HCT116 (cell line): ENCODE measurements at regions not wholly inside any gene's neighbourhood (a gene's known extent, or its start where the extent isn't known, plus 50 kb on each side); places are given as distances from the start of the nearest gene placed in this dataset.

ENCODE experiments used
- ATAC-seq: fragments of 200-7000 bp; cut with Tn5 transposase; 2 replicates; pipeline ENCODE4 v1.9.1; 2020; ENCODE audit warnings: mild to moderate bottlenecking, moderate library complexity
- BruUV-seq: library from RNA; stranded (reverse); fragments of 400-500 nt; replicated peaks from 2 replicates; lab custom pipeline; 2021; lab: Mats Ljungman, UMichigan
- CTCF ChIA-PET: fragments of 300-600 bp; sonication (Branson Sonifier 250); formaldehyde crosslinking; loops from one replicate; lab custom pipeline; 2021; ENCODE audit warnings: antibody characterized with exemption; lab: Charles Lee
- POLR2A ChIA-PET: fragments of 300-600, 350-600 bp; sonication (Branson Sonifier 250); formaldehyde crosslinking; loops from one replicate; lab custom pipeline; 2021; ENCODE audit warnings: antibody characterized with exemption; lab: Charles Lee
- RAD21 ChIA-PET, 2 experiments: fragments of 300-600 bp; sonication (Branson Sonifier 250); formaldehyde crosslinking; loops; one replicate each; lab custom pipeline; 2023; ENCODE audit warnings: low total read pairs in 2 of 2; ENCODE audit not compliant: uncharacterized antibody in 2 of 2, unreplicated experiment in 2 of 2, low non-redundant PET in 1 of 2; lab: Charles Lee
- DNase-seq: peaks from one replicate; pipeline ENCODE4 v3.0.0-alpha.2; 2010; ENCODE audit warnings: low read depth, low spot score
- H2AFZ ChIP-seq: fragments of 200-600 bp; shearing (Covaris generic), sonication (generic); 2 replicates; pipeline ENCODE4 v1.6.1; 2017; ENCODE audit warnings: low read depth, mixed run types, mixed read lengths, antibody characterized with exemption, low read length; ENCODE audit not compliant: poor library complexity, severe bottlenecking
- H3K27ac ChIP-seq: 2 replicates; pipeline ENCODE4 v1.5.1; 2012; ENCODE audit warnings: low read depth, low read length
- H3K27me3 ChIP-seq: fragments of 200-600 bp; sonication (generic); 2 replicates; pipeline ENCODE4 v1.6.1; 2016; ENCODE audit warnings: mixed run types, low read length, mixed read lengths; ENCODE audit not compliant: insufficient read depth
- H3K36me3 ChIP-seq, 2 experiments: fragments of 200-500 bp in 1 of 2; fragments of 200-600 bp in 1 of 2; sonication (Bioruptor generic) in 1 of 2; sonication (generic) in 1 of 2; 2 replicates each; pipeline versions ENCODE4 v1.5.1 to v1.6.1; 2014 to 2016; ENCODE audit warnings: low read length in 2 of 2, inconsistent platforms in 1 of 2, mixed read lengths in 1 of 2, mixed run types in 1 of 2; ENCODE audit not compliant: insufficient read depth in 2 of 2, control insufficient read depth in 1 of 2
- H3K4me1 ChIP-seq, 2 experiments: fragments of 200-600 bp in 1 of 2; sonication (generic) in 1 of 2; 2 replicates each; pipeline versions ENCODE4 v1.5.1 to v1.6.1; 2012 to 2017; ENCODE audit warnings: low read length in 2 of 2, inconsistent platforms in 1 of 2, mild to moderate bottlenecking in 1 of 2, mixed read lengths in 1 of 2, mixed run types in 1 of 2, moderate library complexity in 1 of 2; ENCODE audit not compliant: insufficient read depth in 2 of 2, control insufficient read depth in 1 of 2
- H3K4me2 ChIP-seq: fragments of 200-600 bp; sonication (generic); 2 replicates; pipeline ENCODE4 v1.6.1; 2017; ENCODE audit warnings: mixed run types, low read length, mixed read lengths
- H3K4me3 ChIP-seq, 2 experiments: fragments of 200-600 bp in 1 of 2; sonication (generic) in 1 of 2; replicated peaks in 1 of 2; 2 replicates each; pipeline ENCODE4 v1.5.1; 2011 to 2016; ENCODE audit warnings: low read length in 2 of 2, control low read depth in 1 of 2, low read depth in 1 of 2, mild to moderate bottlenecking in 1 of 2, mixed read lengths in 1 of 2, mixed run types in 1 of 2
- H3K79me2 ChIP-seq: fragments of 200-600 bp; sonication (generic); 2 replicates; pipeline ENCODE4 v1.6.1; 2017; ENCODE audit warnings: mild to moderate bottlenecking, mixed run types, low read length, moderate library complexity, mixed read lengths; ENCODE audit not compliant: insufficient read depth
- H3K9ac ChIP-seq: fragments of 200-600 bp; sonication (generic); 2 replicates; pipeline ENCODE4 v1.6.1; 2016; ENCODE audit warnings: low read length, mixed read lengths
- H3K9me2 ChIP-seq: fragments of 200-600 bp; sonication (generic), shearing (Covaris generic); 2 replicates; pipeline ENCODE4 v1.6.1; 2017; ENCODE audit warnings: mixed run types, mild to moderate bottlenecking, moderate library complexity; ENCODE audit not compliant: insufficient read depth
- H3K9me3 ChIP-seq, 2 experiments: fragments of 200-500 bp in 1 of 2; fragments of 200-600 bp in 1 of 2; sonication (Bioruptor generic) in 1 of 2; sonication (generic) in 1 of 2; 2 replicates each; pipeline ENCODE4 v1.6.1; 2014 to 2017; ENCODE audit warnings: low read length in 2 of 2, mixed read lengths in 2 of 2, inconsistent platforms in 1 of 2, low read depth in 1 of 2, mild to moderate bottlenecking in 1 of 2, mixed run types in 1 of 2, moderate library complexity in 1 of 2; ENCODE audit not compliant: control insufficient read depth in 1 of 2, insufficient read depth in 1 of 2
- H4K20me1 ChIP-seq: fragments of 200-600 bp; sonication (generic), shearing (Covaris generic); 2 replicates; pipeline ENCODE4 v1.6.1; 2017; ENCODE audit warnings: mixed run types, mild to moderate bottlenecking, moderate library complexity; ENCODE audit not compliant: insufficient read depth
- ELF1 ChIP-seq: IDR thresholded peaks from 2 replicates; pipeline ENCODE4 v1.6.1; 2012; ENCODE audit warnings: low read depth, borderline replicate concordance
- EZH2 ChIP-seq: fragments of 200-600 bp; sonication (generic); IDR thresholded peaks from 2 replicates; pipeline ENCODE4 v1.6.1; 2017; ENCODE audit warnings: antibody characterized with exemption, mixed run types
- POLR2A ChIP-seq: IDR thresholded peaks from 2 replicates; pipeline ENCODE4 v1.7.0; 2011; ENCODE audit warnings: borderline replicate concordance; ENCODE audit not compliant: insufficient read depth, insufficient read length; ENCODE audit errors: extremely low read depth
- SP1 ChIP-seq: IDR thresholded peaks from 2 replicates; pipeline ENCODE4 v1.6.1; 2012; ENCODE audit warnings: low read depth
- TCF7L2 ChIP-seq: IDR thresholded peaks from 2 replicates; pipeline ENCODE4 v1.7.0; 2011; ENCODE audit warnings: borderline replicate concordance, inconsistent platforms; ENCODE audit not compliant: insufficient read depth, insufficient read length; ENCODE audit errors: extremely low read depth
- ZFX ChIP-seq: fragments of 450-650 bp; IDR thresholded peaks from 2 replicates; pipeline ENCODE4 v1.6.1; 2017
- ZNF274 ChIP-seq: fragments of 200-500 bp; sonication (Bioruptor generic); IDR thresholded peaks from 2 replicates; pipeline ENCODE4 v1.6.1; 2014; ENCODE audit warnings: mild to moderate bottlenecking, low read depth, low read length, inconsistent platforms
- intact Hi-C: fragments of 100-400 bp; cut with micrococcal nuclease; formaldehyde crosslinking; loops from 2 replicates; pipeline ENCODE4 v1.10.0; 2022
- TF ChIP-seq, protein P1 (sequence below), 3 experiments: fragments of 200-600 bp in 1 of 3; sonication (generic) in 1 of 3; IDR thresholded peaks in 2 of 3; conservative IDR thresholded peaks in 1 of 3; 2 replicates each; pipeline ENCODE4 v1.5.1; 2012 to 2017; ENCODE audit warnings: low read depth in 2 of 3, low read length in 2 of 3, antibody characterized with exemption in 1 of 3, borderline replicate concordance in 1 of 3, control low read depth in 1 of 3, mild to moderate bottlenecking in 1 of 3, mixed read lengths in 1 of 3, mixed run types in 1 of 3, moderate library complexity in 1 of 3; ENCODE audit not compliant: insufficient read depth in 1 of 3
- TF ChIP-seq, protein P2 (sequence below): IDR thresholded peaks from 2 replicates; pipeline ENCODE4 v1.6.1; 2012; ENCODE audit warnings: low read depth

DNA sequence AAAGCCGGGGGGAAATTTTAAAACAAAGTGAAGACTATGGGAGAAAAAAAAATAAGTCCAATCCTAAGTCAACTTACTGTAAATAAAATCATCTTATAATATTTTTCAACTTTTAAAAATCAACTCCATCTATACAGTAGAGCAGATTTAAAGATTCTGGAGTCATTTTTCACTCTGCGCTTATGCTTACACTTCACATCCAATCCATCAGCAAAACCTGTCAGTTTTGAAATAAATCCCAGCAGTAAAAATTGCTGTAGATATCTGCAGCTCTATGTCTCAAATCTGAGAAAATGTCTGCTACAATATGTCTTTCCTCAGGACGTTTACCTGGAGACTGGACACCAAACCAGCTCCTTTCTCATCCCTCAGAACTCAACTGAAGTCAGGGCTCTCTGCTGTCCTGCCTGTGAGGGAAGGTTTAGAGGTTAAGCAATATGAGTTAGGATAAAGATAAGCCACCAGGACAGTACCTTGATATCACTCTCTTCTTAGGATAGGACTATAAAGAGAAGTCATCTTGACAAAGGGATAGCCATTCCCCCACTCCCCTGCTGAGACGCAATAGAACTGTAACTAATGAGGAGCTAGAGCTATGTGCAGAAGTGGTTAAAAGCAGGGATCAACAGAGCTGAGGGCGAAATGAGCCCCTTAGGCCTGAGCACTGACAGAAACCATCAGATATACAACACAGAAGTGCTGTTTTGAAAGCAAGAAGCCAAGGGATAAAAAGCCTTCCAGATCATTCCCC, 254.7 kb upstream of the KLHL1 start:
- ATAC-seq = no peak
- ChIA-PET POLR2A (no interaction called here), RAD21 (no interaction called here), CTCF (no interaction called here)
- H3K27ac ChIP-seq = no peak overlapping the region
- H3K4me3 ChIP-seq = no peak overlapping the region
- H3K9ac ChIP-seq = no peak overlapping the region
- no peaks in the 10 kb centered on the region for H3K9me2 ChIP-seq
- DNase-seq = no peak
- no peak overlapping the region for H3K4me2 ChIP-seq
- H4K20me1 ChIP-seq = no peaks in the 10 kb centered on the region; the same call in 1 of the 2 replicates
- no TSS peak for BruUV-seq
- 0 out of 4 replicates have a peak, but pooled peaks cover 0 to 3% of the 10 kb centered on the region in 2 experiments for H3K9me3 ChIP-seq
- H2AFZ ChIP-seq = no peak overlapping the region
- TF ChIP-seq SP1 (no peak), ZNF274 (no peak), ZFX (no peak), TCF7L2 (no peak), EZH2 (no peak), ELF1 (no peak), POLR2A (no peak)
- TF ChIP-seq, protein P1, sequence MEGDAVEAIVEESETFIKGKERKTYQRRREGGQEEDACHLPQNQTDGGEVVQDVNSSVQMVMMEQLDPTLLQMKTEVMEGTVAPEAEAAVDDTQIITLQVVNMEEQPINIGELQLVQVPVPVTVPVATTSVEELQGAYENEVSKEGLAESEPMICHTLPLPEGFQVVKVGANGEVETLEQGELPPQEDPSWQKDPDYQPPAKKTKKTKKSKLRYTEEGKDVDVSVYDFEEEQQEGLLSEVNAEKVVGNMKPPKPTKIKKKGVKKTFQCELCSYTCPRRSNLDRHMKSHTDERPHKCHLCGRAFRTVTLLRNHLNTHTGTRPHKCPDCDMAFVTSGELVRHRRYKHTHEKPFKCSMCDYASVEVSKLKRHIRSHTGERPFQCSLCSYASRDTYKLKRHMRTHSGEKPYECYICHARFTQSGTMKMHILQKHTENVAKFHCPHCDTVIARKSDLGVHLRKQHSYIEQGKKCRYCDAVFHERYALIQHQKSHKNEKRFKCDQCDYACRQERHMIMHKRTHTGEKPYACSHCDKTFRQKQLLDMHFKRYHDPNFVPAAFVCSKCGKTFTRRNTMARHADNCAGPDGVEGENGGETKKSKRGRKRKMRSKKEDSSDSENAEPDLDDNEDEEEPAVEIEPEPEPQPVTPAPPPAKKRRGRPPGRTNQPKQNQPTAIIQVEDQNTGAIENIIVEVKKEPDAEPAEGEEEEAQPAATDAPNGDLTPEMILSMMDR (IDR thresholded peaks at IDR 0.05 in 2 of 3, conservative IDR thresholded peaks at IDR 0.05 in 1 of 3; ENCODE audit: borderline replicate concordance in 1 of 3, insufficient read depth in 1 of 3, low read depth in 2 of 3, low read length in 2 of 3) = no peak
- TF ChIP-seq, protein P2, sequence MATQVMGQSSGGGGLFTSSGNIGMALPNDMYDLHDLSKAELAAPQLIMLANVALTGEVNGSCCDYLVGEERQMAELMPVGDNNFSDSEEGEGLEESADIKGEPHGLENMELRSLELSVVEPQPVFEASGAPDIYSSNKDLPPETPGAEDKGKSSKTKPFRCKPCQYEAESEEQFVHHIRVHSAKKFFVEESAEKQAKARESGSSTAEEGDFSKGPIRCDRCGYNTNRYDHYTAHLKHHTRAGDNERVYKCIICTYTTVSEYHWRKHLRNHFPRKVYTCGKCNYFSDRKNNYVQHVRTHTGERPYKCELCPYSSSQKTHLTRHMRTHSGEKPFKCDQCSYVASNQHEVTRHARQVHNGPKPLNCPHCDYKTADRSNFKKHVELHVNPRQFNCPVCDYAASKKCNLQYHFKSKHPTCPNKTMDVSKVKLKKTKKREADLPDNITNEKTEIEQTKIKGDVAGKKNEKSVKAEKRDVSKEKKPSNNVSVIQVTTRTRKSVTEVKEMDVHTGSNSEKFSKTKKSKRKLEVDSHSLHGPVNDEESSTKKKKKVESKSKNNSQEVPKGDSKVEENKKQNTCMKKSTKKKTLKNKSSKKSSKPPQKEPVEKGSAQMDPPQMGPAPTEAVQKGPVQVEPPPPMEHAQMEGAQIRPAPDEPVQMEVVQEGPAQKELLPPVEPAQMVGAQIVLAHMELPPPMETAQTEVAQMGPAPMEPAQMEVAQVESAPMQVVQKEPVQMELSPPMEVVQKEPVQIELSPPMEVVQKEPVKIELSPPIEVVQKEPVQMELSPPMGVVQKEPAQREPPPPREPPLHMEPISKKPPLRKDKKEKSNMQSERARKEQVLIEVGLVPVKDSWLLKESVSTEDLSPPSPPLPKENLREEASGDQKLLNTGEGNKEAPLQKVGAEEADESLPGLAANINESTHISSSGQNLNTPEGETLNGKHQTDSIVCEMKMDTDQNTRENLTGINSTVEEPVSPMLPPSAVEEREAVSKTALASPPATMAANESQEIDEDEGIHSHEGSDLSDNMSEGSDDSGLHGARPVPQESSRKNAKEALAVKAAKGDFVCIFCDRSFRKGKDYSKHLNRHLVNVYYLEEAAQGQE = no peak
- H3K36me3 ChIP-seq = no peaks in the 10 kb centered on the region
- no peaks in the 10 kb centered on the region for H3K27me3 ChIP-seq
- no peaks in the 10 kb centered on the region for H3K79me2 ChIP-seq
- H3K4me1 ChIP-seq = no peaks in the 10 kb centered on the region
- intact Hi-C loops = loop anchor here (10.0 kb wide), 1 partner anchor 418 kb away; no protein-coding TSS in a partner anchor
